ENCODE measurements at regions not wholly inside any gene's neighbourhood (a gene's known extent, or its start where the extent isn't known, plus 50 kb on each side); places are given as distances from the start of the nearest gene placed in this dataset.
"Not testable (repeated sequence)": the region's sequence is repeated elsewhere in the genome, so short reads cannot be mapped to it uniquely, and the experiment has no call there.

GRCh38 chr16:58863042-58863441, 128.9 kb upstream of the GOT2 start:
- DNase-seq (ENCODE audit: low spot score): no peak

- no peak for DNase-seq (ENCODE audit: low spot score)
These were observed 128.4 kb upstream of the GOT2 start for GRCh38 chr16:58862334-58863021.

- no peak for DNase-seq (ENCODE audit: low spot score)
These were observed 126.0 kb upstream of the GOT2 start for GRCh38 chr16:58859958-58860669.

- not testable (repeated sequence) for DNase-seq (ENCODE audit: low spot score)
These were observed 124.5 kb upstream of the GOT2 start for GRCh38 chr16:58858577-58858976.

- no peak for DNase-seq (ENCODE audit: low spot score)
These were observed 121.3 kb upstream of the GOT2 start for GRCh38 chr16:58855291-58855863.

- no peak for DNase-seq (ENCODE audit: low spot score)
These were observed 120.0 kb upstream of the GOT2 start for GRCh38 chr16:58853854-58854791.

- DNase-seq (ENCODE audit: low spot score): no peak
These were observed 116.5 kb upstream of the GOT2 start for GRCh38 chr16:58850678-58851020.

- no peak for DNase-seq (ENCODE audit: low spot score)
These were observed 116.0 kb upstream of the GOT2 start for GRCh38 chr16:58850019-58850677.

- no peak for DNase-seq (ENCODE audit: low spot score)
These were observed 114.5 kb upstream of the GOT2 start for GRCh38 chr16:58848662-58849002.

GRCh38 chr16:58847902-58848661, 114.0 kb upstream of the GOT2 start:
- DNase-seq (ENCODE audit: low spot score): no peak

- not testable (repeated sequence) for DNase-seq (ENCODE audit: low spot score)
These were observed 112.1 kb upstream of the GOT2 start for GRCh38 chr16:58846226-58846625.

- no peak for DNase-seq (ENCODE audit: low spot score)
These were observed 109.6 kb upstream of the GOT2 start for GRCh38 chr16:58843675-58844074.

- DNase-seq (ENCODE audit: low spot score): no peak
These were observed 108.6 kb upstream of the GOT2 start for GRCh38 chr16:58842746-58843145.

- DNase-seq (ENCODE audit: low spot score): no peak
These were observed 108.0 kb upstream of the GOT2 start for GRCh38 chr16:58842156-58842555.

- no peak for DNase-seq (ENCODE audit: low spot score)
These were observed 103.8 kb upstream of the GOT2 start for GRCh38 chr16:58837950-58838349.

GRCh38 chr16:58836427-58836826, 102.3 kb upstream of the GOT2 start:
- DNase-seq (ENCODE audit: low spot score): no peak

GRCh38 chr16:58832386-58832895, 98.3 kb upstream of the GOT2 start:
- no peak for DNase-seq (ENCODE audit: low spot score)

GRCh38 chr16:58831386-58831785, 97.3 kb upstream of the GOT2 start:
- DNase-seq (ENCODE audit: low spot score): no peak

GRCh38 chr16:58828901-58829545, 94.9 kb upstream of the GOT2 start:
- no peak for DNase-seq (ENCODE audit: low spot score)

GRCh38 chr16:58824201-58824600, 90.1 kb upstream of the GOT2 start:
- DNase-seq (ENCODE audit: low spot score): no peak

All from D341Med (cell line).